ENCODE measurements at regions not wholly inside any gene's neighbourhood (a gene's known extent, or its start where the extent isn't known, plus 50 kb on each side); places are given as distances from the start of the nearest gene placed in this dataset.

GRCh38 chr14:49527221-49527620, 59.0 kb downstream of the RPS29 start:
- no peak for DNase-seq (ENCODE audit: low read depth)

GRCh38 chr14:49526101-49526500, 60.1 kb downstream of the RPS29 start:
- no peak for DNase-seq (ENCODE audit: low read depth)

- no peak for DNase-seq (ENCODE audit: low read depth)
These were observed 69.9 kb downstream of the RPS29 start for GRCh38 chr14:49516286-49516685.

- no peak for DNase-seq (ENCODE audit: low read depth)
These were observed 73.6 kb downstream of the RPS29 start for GRCh38 chr14:49512571-49512970.

- no peak for DNase-seq (ENCODE audit: low read depth)
These were observed 74.0 kb downstream of the RPS29 start for GRCh38 chr14:49512147-49512551.

GRCh38 chr14:49508124-49508523, 78.1 kb downstream of the RPS29 start:
- no peak for DNase-seq (ENCODE audit: low read depth)

- no peak for DNase-seq (ENCODE audit: low read depth)
These were observed 79.5 kb downstream of the RPS29 start for GRCh38 chr14:49506650-49507049.

GRCh38 chr14:49505041-49505766, 81.0 kb downstream of the RPS29 start:
- no peak for DNase-seq (ENCODE audit: low read depth)

GRCh38 chr14:49497725-49498348, 88.3 kb downstream of the RPS29 start:
- no peak for DNase-seq (ENCODE audit: low read depth)

- no peak for DNase-seq (ENCODE audit: low read depth)
These were observed 88.9 kb downstream of the RPS29 start for GRCh38 chr14:49497267-49497666.

GRCh38 chr14:49494836-49495235, 91.3 kb downstream of the RPS29 start:
- no peak for DNase-seq (ENCODE audit: low read depth)

- no peak for DNase-seq (ENCODE audit: low read depth)
These were observed 92.6 kb downstream of the RPS29 start for GRCh38 chr14:49493557-49493956.

GRCh38 chr14:49492151-49492550, 94.0 kb downstream of the RPS29 start:
- DNase-seq (ENCODE audit: low read depth): no peak

GRCh38 chr14:49489341-49489740, 96.8 kb downstream of the RPS29 start:
- no peak for DNase-seq (ENCODE audit: low read depth)

- DNase-seq (ENCODE audit: low read depth): no peak
These were observed 98.9 kb downstream of the RPS29 start for GRCh38 chr14:49487238-49487637.

GRCh38 chr14:49485290-49485689, 100.9 kb downstream of the RPS29 start:
- no peak for DNase-seq (ENCODE audit: low read depth)

GRCh38 chr14:49484180-49484579, 102.0 kb downstream of the RPS29 start:
- DNase-seq (ENCODE audit: low read depth): no peak

- no peak for DNase-seq (ENCODE audit: low read depth)
These were observed 102.9 kb downstream of the RPS29 start for GRCh38 chr14:49483268-49483667.

- DNase-seq (ENCODE audit: low read depth): no peak
These were observed 105.1 kb downstream of the RPS29 start for GRCh38 chr14:49480979-49481498.

- no peak for DNase-seq (ENCODE audit: low read depth)
These were observed 106.0 kb downstream of the RPS29 start for GRCh38 chr14:49480053-49480760.

GRCh38 chr14:49479432-49479831, 106.7 kb downstream of the RPS29 start:
- no peak for DNase-seq (ENCODE audit: low read depth)

GRCh38 chr14:49478784-49479183, 107.4 kb downstream of the RPS29 start:
- no peak for DNase-seq (ENCODE audit: low read depth)

- DNase-seq (ENCODE audit: low read depth): no peak
These were observed 119.1 kb downstream of the RPS29 start for GRCh38 chr14:49467091-49467490.
